A673 (cell line): ENCODE measurements at regions not wholly inside any gene's neighbourhood (a gene's known extent, or its start where the extent isn't known, plus 50 kb on each side); places are given as distances from the start of the nearest gene placed in this dataset.

Source experiments
- BruUV-seq: library from RNA; stranded (reverse); fragments of 400-500 nt; replicated peaks from 2 replicates; lab custom pipeline; 2021; lab: Mats Ljungman, UMichigan
- CTCF ChIA-PET: fragments of 300-600 bp; sonication (Branson Sonifier 250); formaldehyde crosslinking; loops from one replicate; lab custom pipeline; 2022; ENCODE audit warnings: antibody characterized with exemption; lab: Charles Lee
- POLR2A ChIA-PET: fragments of 300-600 bp; sonication (Branson Sonifier 250); formaldehyde crosslinking; loops from one replicate; lab custom pipeline; 2022; ENCODE audit warnings: antibody characterized with exemption; ENCODE audit not compliant: low non-redundant PET; lab: Charles Lee
- DNase-seq: peaks from one replicate; pipeline ENCODE4 v3.0.0-alpha.2; 2015; ENCODE audit warnings: low spot score
- H3K27ac ChIP-seq: fragments of 200-600 bp; sonication (generic); 2 replicates; pipeline ENCODE4 v1.5.1; 2016; ENCODE audit warnings: mixed run types, low read depth, mild to moderate bottlenecking, mixed read lengths, antibody characterized with exemption, low read length; ENCODE audit not compliant: poor library complexity, severe bottlenecking
- H3K27me3 ChIP-seq: fragments of 200-600 bp; sonication (generic); replicated peaks from 2 replicates; pipeline ENCODE4 v1.6.1; 2017; ENCODE audit warnings: mixed run types, low read depth, mild to moderate bottlenecking, mixed read lengths, antibody characterized with exemption, low read length; ENCODE audit not compliant: insufficient read depth, poor library complexity
- H3K36me3 ChIP-seq: fragments of 200-600 bp; sonication (generic); 2 replicates; pipeline ENCODE4 v1.6.1; 2016; ENCODE audit warnings: mixed run types, mild to moderate bottlenecking, mixed read lengths, antibody characterized with exemption, low read length; ENCODE audit not compliant: insufficient read depth, poor library complexity, severe bottlenecking
- H3K4me1 ChIP-seq: fragments of 200-600 bp; sonication (generic); 2 replicates; pipeline ENCODE4 v1.6.1; 2017; ENCODE audit warnings: mixed run types, mild to moderate bottlenecking, mixed read lengths, antibody characterized with exemption, low read length; ENCODE audit not compliant: insufficient read depth, poor library complexity, severe bottlenecking
- H3K4me3 ChIP-seq: fragments of 200-600 bp; sonication (generic); 2 replicates; pipeline ENCODE4 v1.5.1; 2016; ENCODE audit warnings: low read depth, mixed run types, mild to moderate bottlenecking, mixed read lengths, low read length; ENCODE audit not compliant: poor library complexity, severe bottlenecking
- H3K9me3 ChIP-seq: fragments of 200-600 bp; sonication (generic); 2 replicates; pipeline ENCODE4 v1.6.1; 2016; ENCODE audit warnings: mixed run types, low read depth, mild to moderate bottlenecking, mixed read lengths, antibody characterized with exemption, low read length; ENCODE audit not compliant: poor library complexity, severe bottlenecking
- CTCF ChIP-seq: fragments of 300-800, 200-600 bp; sonication (generic); conservative IDR thresholded peaks from 2 replicates; pipeline ENCODE4 v1.5.1; 2017; ENCODE audit warnings: low read depth, mild to moderate bottlenecking, antibody characterized with exemption, low read length, moderate library complexity, mixed read lengths
- EZH2 ChIP-seq: fragments of 200-600 bp; sonication (generic); IDR thresholded peaks from 2 replicates; pipeline ENCODE4 v1.6.1; 2017; ENCODE audit warnings: borderline replicate concordance, low read depth, mild to moderate bottlenecking, mixed read lengths, antibody characterized with exemption, low read length; ENCODE audit not compliant: poor library complexity, severe bottlenecking
- intact Hi-C: fragments of 100-400 bp; cut with micrococcal nuclease; formaldehyde crosslinking; loops from one replicate; pipeline ENCODE4 v1.10.0; 2022; ENCODE audit not compliant: unreplicated experiment

GRCh38 chr4:36523182-36523581 is 241.8 kb downstream of the DTHD1 start:
- no peak overlapping the region for H3K27ac ChIP-seq
- no TSS peak for BruUV-seq
- H3K4me3 ChIP-seq = no peak overlapping the region
- ChIA-PET CTCF (no interaction called here), POLR2A (no interaction called here)
- TF ChIP-seq EZH2 = no peak
- TF ChIP-seq CTCF = no peak
- no peak for DNase-seq
- intact Hi-C loops = no loop called here
- no peaks in the 10 kb centered on the region for H3K4me1 ChIP-seq
- no peaks in the 10 kb centered on the region for H3K27me3 ChIP-seq
- H3K36me3 ChIP-seq = no peaks in the 10 kb centered on the region
- H3K9me3 ChIP-seq = peaks cover 22% of the 10 kb centered on the region

- no peak overlapping the region for H3K4me3 ChIP-seq
These were observed 251.4 kb downstream of the DTHD1 start for GRCh38 chr4:36532670-36533379.

GRCh38 chr4:36533944-36534343 is 252.5 kb downstream of the DTHD1 start:
- no peaks in the 10 kb centered on the region for H3K4me1 ChIP-seq
- H3K9me3 ChIP-seq = peaks cover 13% of the 10 kb centered on the region
- ChIA-PET POLR2A (no interaction called here), CTCF (no interaction called here)
- no peak overlapping the region for H3K27ac ChIP-seq
- TF ChIP-seq CTCF = no peak
- TF ChIP-seq EZH2 = no peak
- no peak overlapping the region for H3K4me3 ChIP-seq
- intact Hi-C loops = no loop called here
- DNase-seq = no peak
- no TSS peak for BruUV-seq
- no peaks in the 10 kb centered on the region for H3K27me3 ChIP-seq
- H3K36me3 ChIP-seq = no peaks in the 10 kb centered on the region

More at GRCh38 chr4:36532670-36533379, 251.4 kb downstream of the DTHD1 start:
- Histone ChIP-seq H3K9me3 (peaks cover 19% of the 10 kb centered on the region), H3K27me3 (no peaks in the 10 kb centered on the region), H3K36me3 (no peaks in the 10 kb centered on the region), H3K27ac (no peak overlapping the region), H3K4me1 (no peaks in the 10 kb centered on the region)
- ChIA-PET CTCF (no interaction called here), POLR2A (no interaction called here)
- DNase-seq = no peak
- BruUV-seq = no TSS peak
- intact Hi-C loops = no loop called here
- TF ChIP-seq CTCF (no peak), EZH2 (no peak)
